ENCODE measurements at regions not wholly inside any gene's neighbourhood (a gene's known extent, or its start where the extent isn't known, plus 50 kb on each side); places are given as distances from the start of the nearest gene placed in this dataset.

DNA sequence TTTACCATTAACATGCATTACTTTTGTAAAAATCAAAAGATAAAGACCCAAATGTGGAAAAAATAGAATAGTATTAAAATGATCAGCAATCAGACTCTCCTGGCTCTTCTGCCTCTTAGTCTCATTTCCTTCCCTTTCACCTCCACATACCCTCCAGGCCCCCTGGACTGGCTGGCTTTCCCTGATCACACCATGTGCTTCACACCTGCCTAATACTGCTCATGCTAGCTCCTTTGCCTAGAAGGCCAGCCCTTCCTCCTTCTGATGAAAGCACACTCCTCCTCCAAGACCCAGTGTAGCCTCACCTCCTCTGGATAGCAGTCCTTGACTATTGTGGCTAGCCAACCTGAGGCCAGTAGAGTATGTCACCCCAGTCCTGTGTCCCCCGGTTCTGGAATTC is 182.0 kb upstream of the HEY2 start:
- no peaks in the 10 kb centered on the region for H3K36me3 ChIP-seq (ENCODE audit: insufficient read depth)
- H3K4me1 ChIP-seq (ENCODE audit: insufficient read depth): peaks cover 7% of the 10 kb centered on the region; the same call in 1 of the 2 replicates
- Mint-ChIP-seq H3K4me3 (no peak overlapping the region), H3K9me3 (no peaks in the 10 kb centered on the region), H3K27me3 (ENCODE audit: insufficient read depth, low read depth, poor library complexity) (peaks cover 2% of the 10 kb centered on the region), H3K36me3 (ENCODE audit: low read depth) (no peaks in the 10 kb centered on the region), H3K4me1 (peaks cover 9% of the 10 kb centered on the region), H3K27ac (no peak overlapping the region)
- no peak overlapping the region for H3K4me3 ChIP-seq
- H4K20me1 ChIP-seq (replicated peaks; ENCODE audit: insufficient read depth): no peaks in the 10 kb centered on the region
- no peaks in the 10 kb centered on the region for H3F3A ChIP-seq (replicated peaks; ENCODE audit: low read depth)
- H3K79me2 ChIP-seq (replicated peaks; ENCODE audit: insufficient read depth): no peaks in the 10 kb centered on the region
- H3K27me3 ChIP-seq (ENCODE audit: insufficient read depth): no peaks in the 10 kb centered on the region
- H3K9me2 ChIP-seq (ENCODE audit: insufficient read depth): peaks cover 8% of the 10 kb centered on the region; the same call in 1 of the 2 replicates
- DNase-seq (ENCODE audit: low spot score) (no peak), ATAC-seq (peak; percentile 32; the same call in 1 of the 3 replicates)
- TF ChIP-seq JUNB (IDR thresholded peaks at IDR 0.05; ENCODE audit: unreplicated experiment): no peak
- TF ChIP-seq CREB1 (CRISPR knock-in tag; IDR thresholded peaks at IDR 0.05; ENCODE audit: low read depth): no peak
- TF ChIP-seq POLR2AphosphoS5 (IDR thresholded peaks at IDR 0.05; ENCODE audit: low read depth): no peak
- TF ChIP-seq, protein P1, sequence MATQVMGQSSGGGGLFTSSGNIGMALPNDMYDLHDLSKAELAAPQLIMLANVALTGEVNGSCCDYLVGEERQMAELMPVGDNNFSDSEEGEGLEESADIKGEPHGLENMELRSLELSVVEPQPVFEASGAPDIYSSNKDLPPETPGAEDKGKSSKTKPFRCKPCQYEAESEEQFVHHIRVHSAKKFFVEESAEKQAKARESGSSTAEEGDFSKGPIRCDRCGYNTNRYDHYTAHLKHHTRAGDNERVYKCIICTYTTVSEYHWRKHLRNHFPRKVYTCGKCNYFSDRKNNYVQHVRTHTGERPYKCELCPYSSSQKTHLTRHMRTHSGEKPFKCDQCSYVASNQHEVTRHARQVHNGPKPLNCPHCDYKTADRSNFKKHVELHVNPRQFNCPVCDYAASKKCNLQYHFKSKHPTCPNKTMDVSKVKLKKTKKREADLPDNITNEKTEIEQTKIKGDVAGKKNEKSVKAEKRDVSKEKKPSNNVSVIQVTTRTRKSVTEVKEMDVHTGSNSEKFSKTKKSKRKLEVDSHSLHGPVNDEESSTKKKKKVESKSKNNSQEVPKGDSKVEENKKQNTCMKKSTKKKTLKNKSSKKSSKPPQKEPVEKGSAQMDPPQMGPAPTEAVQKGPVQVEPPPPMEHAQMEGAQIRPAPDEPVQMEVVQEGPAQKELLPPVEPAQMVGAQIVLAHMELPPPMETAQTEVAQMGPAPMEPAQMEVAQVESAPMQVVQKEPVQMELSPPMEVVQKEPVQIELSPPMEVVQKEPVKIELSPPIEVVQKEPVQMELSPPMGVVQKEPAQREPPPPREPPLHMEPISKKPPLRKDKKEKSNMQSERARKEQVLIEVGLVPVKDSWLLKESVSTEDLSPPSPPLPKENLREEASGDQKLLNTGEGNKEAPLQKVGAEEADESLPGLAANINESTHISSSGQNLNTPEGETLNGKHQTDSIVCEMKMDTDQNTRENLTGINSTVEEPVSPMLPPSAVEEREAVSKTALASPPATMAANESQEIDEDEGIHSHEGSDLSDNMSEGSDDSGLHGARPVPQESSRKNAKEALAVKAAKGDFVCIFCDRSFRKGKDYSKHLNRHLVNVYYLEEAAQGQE (IDR thresholded peaks at IDR 0.05; ENCODE audit: unreplicated experiment): no peak
- TF ChIP-seq, protein P2, sequence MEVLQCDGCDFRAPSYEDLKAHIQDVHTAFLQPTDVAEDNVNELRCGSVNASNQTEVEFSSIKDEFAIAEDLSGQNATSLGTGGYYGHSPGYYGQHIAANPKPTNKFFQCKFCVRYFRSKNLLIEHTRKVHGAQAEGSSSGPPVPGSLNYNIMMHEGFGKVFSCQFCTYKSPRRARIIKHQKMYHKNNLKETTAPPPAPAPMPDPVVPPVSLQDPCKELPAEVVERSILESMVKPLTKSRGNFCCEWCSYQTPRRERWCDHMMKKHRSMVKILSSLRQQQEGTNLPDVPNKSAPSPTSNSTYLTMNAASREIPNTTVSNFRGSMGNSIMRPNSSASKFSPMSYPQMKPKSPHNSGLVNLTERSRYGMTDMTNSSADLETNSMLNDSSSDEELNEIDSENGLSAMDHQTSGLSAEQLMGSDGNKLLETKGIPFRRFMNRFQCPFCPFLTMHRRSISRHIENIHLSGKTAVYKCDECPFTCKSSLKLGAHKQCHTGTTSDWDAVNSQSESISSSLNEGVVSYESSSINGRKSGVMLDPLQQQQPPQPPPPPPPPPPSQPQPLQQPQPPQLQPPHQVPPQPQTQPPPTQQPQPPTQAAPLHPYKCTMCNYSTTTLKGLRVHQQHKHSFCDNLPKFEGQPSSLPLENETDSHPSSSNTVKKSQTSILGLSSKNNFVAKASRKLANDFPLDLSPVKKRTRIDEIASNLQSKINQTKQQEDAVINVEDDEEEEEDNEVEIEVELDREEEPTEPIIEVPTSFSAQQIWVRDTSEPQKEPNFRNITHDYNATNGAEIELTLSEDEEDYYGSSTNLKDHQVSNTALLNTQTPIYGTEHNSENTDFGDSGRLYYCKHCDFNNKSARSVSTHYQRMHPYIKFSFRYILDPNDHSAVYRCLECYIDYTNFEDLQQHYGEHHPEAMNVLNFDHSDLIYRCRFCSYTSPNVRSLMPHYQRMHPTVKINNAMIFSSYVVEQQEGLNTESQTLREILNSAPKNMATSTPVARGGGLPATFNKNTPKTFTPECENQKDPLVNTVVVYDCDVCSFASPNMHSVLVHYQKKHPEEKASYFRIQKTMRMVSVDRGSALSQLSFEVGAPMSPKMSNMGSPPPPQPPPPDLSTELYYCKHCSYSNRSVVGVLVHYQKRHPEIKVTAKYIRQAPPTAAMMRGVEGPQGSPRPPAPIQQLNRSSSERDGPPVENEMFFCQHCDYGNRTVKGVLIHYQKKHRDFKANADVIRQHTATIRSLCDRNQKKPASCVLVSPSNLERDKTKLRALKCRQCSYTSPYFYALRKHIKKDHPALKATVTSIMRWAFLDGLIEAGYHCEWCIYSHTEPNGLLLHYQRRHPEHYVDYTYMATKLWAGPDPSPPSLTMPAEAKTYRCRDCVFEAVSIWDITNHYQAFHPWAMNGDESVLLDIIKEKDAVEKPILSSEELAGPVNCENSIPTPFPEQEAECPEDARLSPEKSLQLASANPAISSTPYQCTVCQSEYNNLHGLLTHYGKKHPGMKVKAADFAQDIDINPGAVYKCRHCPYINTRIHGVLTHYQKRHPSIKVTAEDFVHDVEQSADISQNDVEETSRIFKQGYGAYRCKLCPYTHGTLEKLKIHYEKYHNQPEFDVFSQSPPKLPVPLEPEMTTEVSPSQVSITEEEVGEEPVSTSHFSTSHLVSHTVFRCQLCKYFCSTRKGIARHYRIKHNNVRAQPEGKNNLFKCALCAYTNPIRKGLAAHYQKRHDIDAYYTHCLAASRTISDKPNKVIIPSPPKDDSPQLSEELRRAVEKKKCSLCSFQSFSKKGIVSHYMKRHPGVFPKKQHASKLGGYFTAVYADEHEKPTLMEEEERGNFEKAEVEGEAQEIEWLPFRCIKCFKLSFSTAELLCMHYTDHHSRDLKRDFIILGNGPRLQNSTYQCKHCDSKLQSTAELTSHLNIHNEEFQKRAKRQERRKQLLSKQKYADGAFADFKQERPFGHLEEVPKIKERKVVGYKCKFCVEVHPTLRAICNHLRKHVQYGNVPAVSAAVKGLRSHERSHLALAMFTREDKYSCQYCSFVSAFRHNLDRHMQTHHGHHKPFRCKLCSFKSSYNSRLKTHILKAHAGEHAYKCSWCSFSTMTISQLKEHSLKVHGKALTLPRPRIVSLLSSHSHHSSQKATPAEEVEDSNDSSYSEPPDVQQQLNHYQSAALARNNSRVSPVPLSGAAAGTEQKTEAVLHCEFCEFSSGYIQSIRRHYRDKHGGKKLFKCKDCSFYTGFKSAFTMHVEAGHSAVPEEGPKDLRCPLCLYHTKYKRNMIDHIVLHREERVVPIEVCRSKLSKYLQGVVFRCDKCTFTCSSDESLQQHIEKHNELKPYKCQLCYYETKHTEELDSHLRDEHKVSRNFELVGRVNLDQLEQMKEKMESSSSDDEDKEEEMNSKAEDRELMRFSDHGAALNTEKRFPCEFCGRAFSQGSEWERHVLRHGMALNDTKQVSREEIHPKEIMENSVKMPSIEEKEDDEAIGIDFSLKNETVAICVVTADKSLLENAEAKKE (CRISPR knock-in tag; IDR thresholded peaks at IDR 0.05): no peak
- TF ChIP-seq NANOG (IDR thresholded peaks at IDR 0.05; ENCODE audit: borderline replicate concordance): no peak
- TF ChIP-seq ZNF331 (CRISPR knock-in tag; IDR thresholded peaks at IDR 0.05; ENCODE audit: low read depth): no peak
- no peak for TF ChIP-seq CTCF (conservative IDR thresholded peaks at IDR 0.05; ENCODE audit: low read depth in 2 of 2)
- H3K27ac ChIP-seq (ENCODE audit: low read depth): no peak overlapping the region
- H2AFZ ChIP-seq: no peak overlapping the region
- no peak overlapping the region for H3K4me2 ChIP-seq

Measured in GM23338 (cell line).